ENCODE measurements at regions not wholly inside any gene's neighbourhood (a gene's known extent, or its start where the extent isn't known, plus 50 kb on each side); places are given as distances from the start of the nearest gene placed in this dataset.

DNA sequence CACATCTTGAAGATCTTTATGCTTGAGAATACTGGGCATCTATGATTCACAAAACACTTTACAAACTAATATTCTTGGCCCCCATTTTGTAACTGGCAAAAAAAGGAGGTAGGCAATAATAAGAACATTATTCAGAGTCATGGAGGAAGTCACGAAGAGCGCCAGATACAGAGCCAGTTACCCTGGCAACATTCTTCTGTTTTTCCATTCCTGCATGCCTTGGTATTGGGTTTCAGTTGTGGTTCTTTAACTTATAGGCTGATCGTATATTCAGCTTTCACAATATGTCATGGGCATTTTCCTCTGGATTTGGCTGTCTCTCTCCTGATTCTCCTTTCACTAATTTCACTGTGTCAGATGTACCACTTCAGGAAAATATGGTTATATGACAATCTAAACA, 234.7 kb downstream of the HRH4 start:
- TF ChIP-seq ZFP30 (CRISPR knock-in tag; IDR thresholded peaks at IDR 0.05) (no peak), RARB (CRISPR knock-in tag; IDR thresholded peaks at IDR 0.05) (no peak), ARNTL (CRISPR knock-in tag; IDR thresholded peaks at IDR 0.05; ENCODE audit: borderline replicate concordance, low read depth) (no peak), SNAI2 (CRISPR knock-in tag; IDR thresholded peaks at IDR 0.05) (no peak), ZFP3 (CRISPR knock-in tag; IDR thresholded peaks at IDR 0.05) (no peak)
- TF ChIP-seq, protein P1, sequence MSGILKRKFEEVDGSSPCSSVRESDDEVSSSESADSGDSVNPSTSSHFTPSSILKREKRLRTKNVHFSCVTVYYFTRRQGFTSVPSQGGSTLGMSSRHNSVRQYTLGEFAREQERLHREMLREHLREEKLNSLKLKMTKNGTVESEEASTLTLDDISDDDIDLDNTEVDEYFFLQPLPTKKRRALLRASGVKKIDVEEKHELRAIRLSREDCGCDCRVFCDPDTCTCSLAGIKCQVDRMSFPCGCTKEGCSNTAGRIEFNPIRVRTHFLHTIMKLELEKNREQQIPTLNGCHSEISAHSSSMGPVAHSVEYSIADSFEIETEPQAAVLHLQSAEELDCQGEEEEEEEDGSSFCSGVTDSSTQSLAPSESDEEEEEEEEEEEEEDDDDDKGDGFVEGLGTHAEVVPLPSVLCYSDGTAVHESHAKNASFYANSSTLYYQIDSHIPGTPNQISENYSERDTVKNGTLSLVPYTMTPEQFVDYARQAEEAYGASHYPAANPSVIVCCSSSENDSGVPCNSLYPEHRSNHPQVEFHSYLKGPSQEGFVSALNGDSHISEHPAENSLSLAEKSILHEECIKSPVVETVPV (CRISPR knock-in tag; IDR thresholded peaks at IDR 0.05), result no peak
- TF ChIP-seq, protein P2, sequence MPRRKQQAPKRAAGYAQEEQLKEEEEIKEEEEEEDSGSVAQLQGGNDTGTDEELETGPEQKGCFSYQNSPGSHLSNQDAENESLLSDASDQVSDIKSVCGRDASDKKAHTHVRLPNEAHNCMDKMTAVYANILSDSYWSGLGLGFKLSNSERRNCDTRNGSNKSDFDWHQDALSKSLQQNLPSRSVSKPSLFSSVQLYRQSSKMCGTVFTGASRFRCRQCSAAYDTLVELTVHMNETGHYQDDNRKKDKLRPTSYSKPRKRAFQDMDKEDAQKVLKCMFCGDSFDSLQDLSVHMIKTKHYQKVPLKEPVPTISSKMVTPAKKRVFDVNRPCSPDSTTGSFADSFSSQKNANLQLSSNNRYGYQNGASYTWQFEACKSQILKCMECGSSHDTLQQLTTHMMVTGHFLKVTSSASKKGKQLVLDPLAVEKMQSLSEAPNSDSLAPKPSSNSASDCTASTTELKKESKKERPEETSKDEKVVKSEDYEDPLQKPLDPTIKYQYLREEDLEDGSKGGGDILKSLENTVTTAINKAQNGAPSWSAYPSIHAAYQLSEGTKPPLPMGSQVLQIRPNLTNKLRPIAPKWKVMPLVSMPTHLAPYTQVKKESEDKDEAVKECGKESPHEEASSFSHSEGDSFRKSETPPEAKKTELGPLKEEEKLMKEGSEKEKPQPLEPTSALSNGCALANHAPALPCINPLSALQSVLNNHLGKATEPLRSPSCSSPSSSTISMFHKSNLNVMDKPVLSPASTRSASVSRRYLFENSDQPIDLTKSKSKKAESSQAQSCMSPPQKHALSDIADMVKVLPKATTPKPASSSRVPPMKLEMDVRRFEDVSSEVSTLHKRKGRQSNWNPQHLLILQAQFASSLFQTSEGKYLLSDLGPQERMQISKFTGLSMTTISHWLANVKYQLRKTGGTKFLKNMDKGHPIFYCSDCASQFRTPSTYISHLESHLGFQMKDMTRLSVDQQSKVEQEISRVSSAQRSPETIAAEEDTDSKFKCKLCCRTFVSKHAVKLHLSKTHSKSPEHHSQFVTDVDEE (CRISPR knock-in tag; IDR thresholded peaks at IDR 0.05), result no peak
- TF ChIP-seq, protein P3, sequence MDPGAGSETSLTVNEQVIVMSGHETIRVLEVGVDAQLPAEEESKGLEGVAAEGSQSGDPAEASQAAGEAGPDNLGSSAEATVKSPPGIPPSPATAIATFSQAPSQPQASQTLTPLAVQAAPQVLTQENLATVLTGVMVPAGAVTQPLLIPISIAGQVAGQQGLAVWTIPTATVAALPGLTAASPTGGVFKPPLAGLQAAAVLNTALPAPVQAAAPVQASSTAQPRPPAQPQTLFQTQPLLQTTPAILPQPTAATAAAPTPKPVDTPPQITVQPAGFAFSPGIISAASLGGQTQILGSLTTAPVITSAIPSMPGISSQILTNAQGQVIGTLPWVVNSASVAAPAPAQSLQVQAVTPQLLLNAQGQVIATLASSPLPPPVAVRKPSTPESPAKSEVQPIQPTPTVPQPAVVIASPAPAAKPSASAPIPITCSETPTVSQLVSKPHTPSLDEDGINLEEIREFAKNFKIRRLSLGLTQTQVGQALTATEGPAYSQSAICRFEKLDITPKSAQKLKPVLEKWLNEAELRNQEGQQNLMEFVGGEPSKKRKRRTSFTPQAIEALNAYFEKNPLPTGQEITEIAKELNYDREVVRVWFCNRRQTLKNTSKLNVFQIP (CRISPR knock-in tag; IDR thresholded peaks at IDR 0.05; ENCODE audit: borderline replicate concordance, low read depth), result no peak
- ATAC-seq, result no peak

DNA sequence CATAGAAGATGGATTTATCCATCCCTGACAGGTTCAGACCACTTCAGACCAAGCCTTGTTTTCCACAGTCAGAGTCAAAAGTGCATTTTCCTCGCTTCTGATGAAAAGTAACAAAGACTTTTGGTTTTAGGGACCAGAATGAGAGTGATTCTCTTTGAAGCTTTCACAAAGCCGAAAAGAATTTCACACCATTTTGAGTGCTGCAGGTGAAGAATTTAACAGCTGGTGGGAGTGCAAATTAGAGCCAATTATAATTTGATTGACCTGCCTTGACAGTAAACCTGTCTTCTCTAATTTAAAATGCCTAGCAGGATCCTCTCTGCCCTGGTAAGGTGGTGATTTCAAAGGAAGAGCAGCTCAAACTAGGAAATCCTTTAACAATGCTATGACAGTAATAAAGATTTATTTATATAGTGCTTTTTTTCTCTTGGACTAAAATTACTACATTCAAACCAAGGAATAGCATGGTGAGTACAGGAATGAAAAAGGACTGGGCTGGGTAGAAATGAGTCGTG, 241.6 kb downstream of the HRH4 start:
- TF ChIP-seq ZNF565 (CRISPR knock-in tag; conservative IDR thresholded peaks at IDR 0.05; ENCODE audit: low read depth), result no peak
- TF ChIP-seq ZNF8 (CRISPR knock-in tag; IDR thresholded peaks at IDR 0.05), result no peak
- no peak for TF ChIP-seq ARNTL (CRISPR knock-in tag; IDR thresholded peaks at IDR 0.05; ENCODE audit: borderline replicate concordance, low read depth)
- ATAC-seq, result no peak

DNA sequence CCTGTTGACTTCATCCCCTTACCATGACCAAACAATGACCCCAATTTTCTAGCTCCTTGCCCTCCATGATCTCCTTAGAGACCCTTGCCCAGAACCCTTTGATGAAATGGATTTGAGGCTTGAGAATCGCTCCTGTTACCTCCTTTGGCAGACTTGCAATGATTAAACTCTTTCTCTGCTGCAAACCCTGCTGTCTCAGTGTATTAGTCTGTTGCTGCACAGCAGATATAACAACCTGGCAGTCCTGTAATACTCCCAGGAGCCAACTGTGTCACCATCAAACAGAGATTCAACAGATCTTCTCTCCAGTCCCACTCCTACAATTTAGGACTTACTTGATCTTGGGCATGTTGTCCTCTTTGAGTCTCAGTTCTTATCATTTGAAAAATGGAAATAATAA, 242.9 kb downstream of the HRH4 start:
- no peak for ATAC-seq
- TF ChIP-seq ZNF8 (CRISPR knock-in tag; IDR thresholded peaks at IDR 0.05) (no peak), RARB (CRISPR knock-in tag; IDR thresholded peaks at IDR 0.05) (no peak), BACH2 (CRISPR knock-in tag; IDR thresholded peaks at IDR 0.05; ENCODE audit: borderline replicate concordance) (no peak), ISL1 (CRISPR knock-in tag; IDR thresholded peaks at IDR 0.05) (no peak)

DNA sequence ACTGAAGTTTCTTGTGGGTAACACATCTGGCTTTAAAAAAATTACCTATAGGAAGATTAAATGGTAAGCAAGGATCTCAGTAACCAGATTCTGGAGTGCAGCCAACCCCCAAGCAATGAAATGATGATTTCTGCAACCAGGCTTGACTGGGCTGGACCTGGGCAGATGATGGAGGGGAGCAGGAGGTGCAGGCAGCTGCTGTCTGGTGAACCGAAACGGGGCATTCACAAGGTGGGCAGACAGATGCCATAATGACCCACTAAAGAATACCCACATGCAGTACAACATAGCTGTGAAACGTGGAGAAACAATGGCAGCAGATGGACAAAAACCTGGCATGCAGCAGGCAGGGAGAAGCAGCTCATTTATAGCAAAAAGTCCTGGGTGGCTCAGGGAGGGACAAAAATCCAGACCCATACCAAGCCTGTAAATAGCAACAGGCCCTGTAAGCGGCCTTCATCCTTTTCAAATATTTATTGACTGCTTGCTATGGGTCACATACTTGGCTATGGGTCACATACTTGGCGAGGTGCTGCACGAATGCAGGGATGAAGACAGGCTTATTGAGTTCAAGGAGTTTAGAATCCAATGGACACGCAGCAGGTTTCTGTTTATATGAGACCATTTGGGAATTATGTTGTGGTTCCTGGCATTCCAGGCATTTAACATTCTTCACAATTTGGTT, 244.7 kb downstream of the HRH4 start:
- no peak for ATAC-seq
- TF ChIP-seq ARNTL (CRISPR knock-in tag; IDR thresholded peaks at IDR 0.05; ENCODE audit: borderline replicate concordance, low read depth) (no peak), CSDC2 (CRISPR knock-in tag; IDR thresholded peaks at IDR 0.05) (no peak), GLIS3 (CRISPR knock-in tag; IDR thresholded peaks at IDR 0.05) (no peak), ZFP30 (CRISPR knock-in tag; IDR thresholded peaks at IDR 0.05) (no peak), TCF4 (CRISPR knock-in tag; IDR thresholded peaks at IDR 0.05; ENCODE audit: borderline replicate concordance) (no peak), TOX (CRISPR knock-in tag; IDR thresholded peaks at IDR 0.05; ENCODE audit: borderline replicate concordance) (no peak), ZC3H10 (CRISPR knock-in tag; IDR thresholded peaks at IDR 0.05) (no peak), ZNF8 (CRISPR knock-in tag; IDR thresholded peaks at IDR 0.05) (no peak), BACH2 (CRISPR knock-in tag; IDR thresholded peaks at IDR 0.05; ENCODE audit: borderline replicate concordance) (no peak), ZNF565 (CRISPR knock-in tag; conservative IDR thresholded peaks at IDR 0.05; ENCODE audit: low read depth) (no peak), RARB (CRISPR knock-in tag; IDR thresholded peaks at IDR 0.05) (no peak)
- TF ChIP-seq, protein P4, sequence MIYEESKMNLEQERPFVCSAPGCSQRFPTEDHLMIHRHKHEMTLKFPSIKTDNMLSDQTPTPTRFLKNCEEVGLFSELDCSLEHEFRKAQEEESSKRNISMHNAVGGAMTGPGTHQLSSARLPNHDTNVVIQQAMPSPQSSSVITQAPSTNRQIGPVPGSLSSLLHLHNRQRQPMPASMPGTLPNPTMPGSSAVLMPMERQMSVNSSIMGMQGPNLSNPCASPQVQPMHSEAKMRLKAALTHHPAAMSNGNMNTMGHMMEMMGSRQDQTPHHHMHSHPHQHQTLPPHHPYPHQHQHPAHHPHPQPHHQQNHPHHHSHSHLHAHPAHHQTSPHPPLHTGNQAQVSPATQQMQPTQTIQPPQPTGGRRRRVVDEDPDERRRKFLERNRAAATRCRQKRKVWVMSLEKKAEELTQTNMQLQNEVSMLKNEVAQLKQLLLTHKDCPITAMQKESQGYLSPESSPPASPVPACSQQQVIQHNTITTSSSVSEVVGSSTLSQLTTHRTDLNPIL (CRISPR knock-in tag; IDR thresholded peaks at IDR 0.05; ENCODE audit: low read depth), result no peak
- TF ChIP-seq, protein P1 (CRISPR knock-in tag; IDR thresholded peaks at IDR 0.05), result no peak
- TF ChIP-seq, protein P3 (CRISPR knock-in tag; IDR thresholded peaks at IDR 0.05; ENCODE audit: borderline replicate concordance, low read depth), result no peak
- TF ChIP-seq, protein P5, sequence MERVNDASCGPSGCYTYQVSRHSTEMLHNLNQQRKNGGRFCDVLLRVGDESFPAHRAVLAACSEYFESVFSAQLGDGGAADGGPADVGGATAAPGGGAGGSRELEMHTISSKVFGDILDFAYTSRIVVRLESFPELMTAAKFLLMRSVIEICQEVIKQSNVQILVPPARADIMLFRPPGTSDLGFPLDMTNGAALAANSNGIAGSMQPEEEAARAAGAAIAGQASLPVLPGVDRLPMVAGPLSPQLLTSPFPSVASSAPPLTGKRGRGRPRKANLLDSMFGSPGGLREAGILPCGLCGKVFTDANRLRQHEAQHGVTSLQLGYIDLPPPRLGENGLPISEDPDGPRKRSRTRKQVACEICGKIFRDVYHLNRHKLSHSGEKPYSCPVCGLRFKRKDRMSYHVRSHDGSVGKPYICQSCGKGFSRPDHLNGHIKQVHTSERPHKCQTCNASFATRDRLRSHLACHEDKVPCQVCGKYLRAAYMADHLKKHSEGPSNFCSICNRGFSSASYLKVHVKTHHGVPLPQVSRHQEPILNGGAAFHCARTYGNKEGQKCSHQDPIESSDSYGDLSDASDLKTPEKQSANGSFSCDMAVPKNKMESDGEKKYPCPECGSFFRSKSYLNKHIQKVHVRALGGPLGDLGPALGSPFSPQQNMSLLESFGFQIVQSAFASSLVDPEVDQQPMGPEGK (CRISPR knock-in tag; IDR thresholded peaks at IDR 0.05; ENCODE audit: borderline replicate concordance), result no peak

Data from SK-N-SH treated with all-trans-retinoic acid at 6 μM for 48 hours (cell line).